HepG2 (cell line): ENCODE measurements at regions not wholly inside any gene's neighbourhood (a gene's known extent, or its start where the extent isn't known, plus 50 kb on each side); places are given as distances from the start of the nearest gene placed in this dataset.

Experiments
- AFF4 ChIP-seq: sonication (generic); formaldehyde crosslinking; IDR thresholded peaks from 2 replicates; pipeline ENCODE4 v1.4.0; 2020; ENCODE audit warnings: missing genetic modification reagents
- ARID3A ChIP-seq: IDR thresholded peaks from 2 replicates; pipeline ENCODE4 v1.6.1; 2012; ENCODE audit warnings: low read depth, low read length, improper control_type of control experiment
- CCDC6 ChIP-seq: sonication (generic); formaldehyde crosslinking; IDR thresholded peaks from 2 replicates; pipeline ENCODE4 v1.8.1; 2022; ENCODE audit warnings: mild to moderate bottlenecking, missing genetic modification reagents, moderate library complexity
- GPN1 ChIP-seq: sonication (generic); formaldehyde crosslinking; IDR thresholded peaks from 2 replicates; pipeline ENCODE4 v1.5.1; 2020; ENCODE audit warnings: missing genetic modification reagents, borderline replicate concordance
- HHEX ChIP-seq: IDR thresholded peaks from 2 replicates; pipeline ENCODE4 v1.6.1; 2016; ENCODE audit warnings: control low read depth
- JDP2 ChIP-seq: sonication (generic); formaldehyde crosslinking; IDR thresholded peaks from 2 replicates; pipeline ENCODE4 v1.8.1; 2022; ENCODE audit warnings: missing genetic modification reagents, borderline replicate concordance
- KAT8 ChIP-seq: IDR thresholded peaks from 2 replicates; pipeline ENCODE4 v1.6.1; 2016; ENCODE audit warnings: missing genetic modification reagents, missing compliant biosample characterization
- KLF9 ChIP-seq: IDR thresholded peaks from 2 replicates; pipeline ENCODE4 v1.6.1; 2016; ENCODE audit warnings: low read depth
- ONECUT2 ChIP-seq: sonication (generic); formaldehyde crosslinking; IDR thresholded peaks from 2 replicates; pipeline ENCODE4 v1.4.0; 2020; ENCODE audit warnings: missing genetic modification reagents
- SALL1 ChIP-seq: sonication (generic); formaldehyde crosslinking; IDR thresholded peaks from 2 replicates; pipeline ENCODE4 v1.8.0; 2022; ENCODE audit warnings: mild to moderate bottlenecking, missing genetic modification reagents
- SMYD3 ChIP-seq: sonication (generic); formaldehyde crosslinking; IDR thresholded peaks from 2 replicates; pipeline ENCODE4 v1.8.1; 2023; ENCODE audit warnings: mild to moderate bottlenecking, missing genetic modification reagents
- SOX6 ChIP-seq, 2 experiments: fragments of 450-650 bp in 1 of 2; sonication (generic) in 1 of 2; formaldehyde crosslinking in 1 of 2; IDR thresholded peaks; 2 replicates each; pipeline versions ENCODE4 v1.4.0 to v1.6.1; 2017 to 2020; ENCODE audit warnings: antibody characterized with exemption in 1 of 2, mild to moderate bottlenecking in 1 of 2, missing genetic modification reagents in 1 of 2
- TCF12 ChIP-seq, 2 experiments: fragments of 450-650 bp in 1 of 2; sonication (generic) in 1 of 2; formaldehyde crosslinking in 1 of 2; IDR thresholded peaks; 2 replicates each; pipeline versions ENCODE4 v1.6.1 to v1.8.0; 2017 to 2022; ENCODE audit warnings: antibody characterized with exemption in 1 of 2, mild to moderate bottlenecking in 1 of 2, missing genetic modification reagents in 1 of 2, moderate library complexity in 1 of 2
- TMF1 ChIP-seq: sonication (generic); formaldehyde crosslinking; IDR thresholded peaks from 2 replicates; pipeline ENCODE4 v1.8.1; 2022; ENCODE audit warnings: low read depth, missing genetic modification reagents
- ZFX ChIP-seq: sonication (generic); formaldehyde crosslinking; IDR thresholded peaks from 2 replicates; pipeline ENCODE4 v1.4.0; 2020; ENCODE audit warnings: mild to moderate bottlenecking, low read depth, missing genetic modification reagents, moderate library complexity
- ZNF33A ChIP-seq: sonication (generic); formaldehyde crosslinking; IDR thresholded peaks from 2 replicates; pipeline ENCODE4 v1.5.1; 2020; ENCODE audit warnings: missing genetic modification reagents, mild to moderate bottlenecking, moderate library complexity, borderline replicate concordance
- TF ChIP-seq, protein P1 (sequence below): sonication (generic); formaldehyde crosslinking; conservative IDR thresholded peaks from 2 replicates; pipeline ENCODE4 v1.5.0; 2020; ENCODE audit warnings: missing genetic modification reagents
- TF ChIP-seq, protein P2 (sequence below): sonication (generic); formaldehyde crosslinking; IDR thresholded peaks from 2 replicates; pipeline ENCODE4 v1.5.0; 2020; ENCODE audit warnings: missing genetic modification reagents
- TF ChIP-seq, protein P3 (sequence below): IDR thresholded peaks from 2 replicates; pipeline ENCODE4 v1.6.1; 2016; ENCODE audit warnings: low read depth, borderline replicate concordance

- TF ChIP-seq SALL1: no peak
- TF ChIP-seq KLF9 (CRISPR knock-in tag): no peak
- no peak for TF ChIP-seq SOX6 (IDR thresholded peaks at IDR 0.05)
- peak; percentile 38; the same call in 1 of the 2 replicates for TF ChIP-seq SOX6 (CRISPR knock-in tag; IDR thresholded peaks at IDR 0.05)
- TF ChIP-seq, protein P1, sequence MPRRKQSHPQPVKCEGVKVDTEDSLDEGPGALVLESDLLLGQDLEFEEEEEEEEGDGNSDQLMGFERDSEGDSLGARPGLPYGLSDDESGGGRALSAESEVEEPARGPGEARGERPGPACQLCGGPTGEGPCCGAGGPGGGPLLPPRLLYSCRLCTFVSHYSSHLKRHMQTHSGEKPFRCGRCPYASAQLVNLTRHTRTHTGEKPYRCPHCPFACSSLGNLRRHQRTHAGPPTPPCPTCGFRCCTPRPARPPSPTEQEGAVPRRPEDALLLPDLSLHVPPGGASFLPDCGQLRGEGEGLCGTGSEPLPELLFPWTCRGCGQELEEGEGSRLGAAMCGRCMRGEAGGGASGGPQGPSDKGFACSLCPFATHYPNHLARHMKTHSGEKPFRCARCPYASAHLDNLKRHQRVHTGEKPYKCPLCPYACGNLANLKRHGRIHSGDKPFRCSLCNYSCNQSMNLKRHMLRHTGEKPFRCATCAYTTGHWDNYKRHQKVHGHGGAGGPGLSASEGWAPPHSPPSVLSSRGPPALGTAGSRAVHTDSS (CRISPR knock-in tag): no peak
- no peak for TF ChIP-seq HHEX (CRISPR knock-in tag)
- TF ChIP-seq JDP2 (CRISPR knock-in tag): no peak
- no peak for TF ChIP-seq SMYD3 (CRISPR knock-in tag)
- no peak for TF ChIP-seq ZFX (CRISPR knock-in tag)
- TF ChIP-seq CCDC6 (CRISPR knock-in tag): no peak
- no peak for TF ChIP-seq TMF1
- peak; percentile 15; the same call in 1 of the 2 replicates for TF ChIP-seq ARID3A
- TF ChIP-seq TCF12 (IDR thresholded peaks at IDR 0.05): no peak
- TF ChIP-seq TCF12 (CRISPR knock-in tag; IDR thresholded peaks at IDR 0.05): no peak
- TF ChIP-seq GPN1 (CRISPR knock-in tag): no peak
- TF ChIP-seq ZNF33A (CRISPR knock-in tag): no peak
- TF ChIP-seq KAT8: 0 out of 2 replicates have a peak, but pooled peaks have one; percentile 36
- TF ChIP-seq AFF4 (CRISPR knock-in tag): no peak
- no peak for TF ChIP-seq ONECUT2 (CRISPR knock-in tag)
- TF ChIP-seq, protein P2, sequence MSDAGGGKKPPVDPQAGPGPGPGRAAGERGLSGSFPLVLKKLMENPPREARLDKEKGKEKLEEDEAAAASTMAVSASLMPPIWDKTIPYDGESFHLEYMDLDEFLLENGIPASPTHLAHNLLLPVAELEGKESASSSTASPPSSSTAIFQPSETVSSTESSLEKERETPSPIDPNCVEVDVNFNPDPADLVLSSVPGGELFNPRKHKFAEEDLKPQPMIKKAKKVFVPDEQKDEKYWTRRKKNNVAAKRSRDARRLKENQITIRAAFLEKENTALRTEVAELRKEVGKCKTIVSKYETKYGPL: no peak
- TF ChIP-seq, protein P3, sequence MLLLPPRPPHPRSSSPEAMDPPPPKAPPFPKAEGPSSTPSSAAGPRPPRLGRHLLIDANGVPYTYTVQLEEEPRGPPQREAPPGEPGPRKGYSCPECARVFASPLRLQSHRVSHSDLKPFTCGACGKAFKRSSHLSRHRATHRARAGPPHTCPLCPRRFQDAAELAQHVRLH: no peak
These were observed 227.3 kb upstream of the TANK start (continued) for GRCh38 chr2:160932960-160933359.
